VCaP (cell line): ENCODE measurements at regions not wholly inside any gene's neighbourhood (a gene's known extent, or its start where the extent isn't known, plus 50 kb on each side); places are given as distances from the start of the nearest gene placed in this dataset.

ENCODE experiments used
- H3K27ac ChIP-seq: fragments of 450-650 bp; 2 replicates; pipeline ENCODE4 v1.5.1; 2017
- CTCF ChIP-seq: fragments of 450-650 bp; conservative IDR thresholded peaks from 2 replicates; pipeline ENCODE4 v1.5.1; 2017; ENCODE audit warnings: mild to moderate bottlenecking, moderate library complexity

GRCh38 chr3:166285001-166285400 lies 447.8 kb upstream of the BCHE start:
- H3K27ac ChIP-seq: no peak overlapping the region
- no peak for TF ChIP-seq CTCF

GRCh38 chr3:166283840-166284239 lies 446.6 kb upstream of the BCHE start:
- no peak overlapping the region for H3K27ac ChIP-seq
- TF ChIP-seq CTCF: no peak

GRCh38 chr3:166282931-166283330 lies 445.7 kb upstream of the BCHE start:
- no peak overlapping the region for H3K27ac ChIP-seq
- no peak for TF ChIP-seq CTCF

GRCh38 chr3:166279636-166280035 lies 442.4 kb upstream of the BCHE start:
- H3K27ac ChIP-seq: no peak overlapping the region
- no peak for TF ChIP-seq CTCF

GRCh38 chr3:166275024-166275390 lies 437.8 kb upstream of the BCHE start:
- no peak for TF ChIP-seq CTCF
- H3K27ac ChIP-seq: no peak overlapping the region

- no peak overlapping the region for H3K27ac ChIP-seq
- TF ChIP-seq CTCF: no peak
Observed at GRCh38 chr3:166274351-166275023, 437.3 kb upstream of the BCHE start.

GRCh38 chr3:166270429-166270828 lies 433.2 kb upstream of the BCHE start:
- no peak for TF ChIP-seq CTCF
- H3K27ac ChIP-seq: no peak overlapping the region
